ENCODE measurements at regions not wholly inside any gene's neighbourhood (a gene's known extent, or its start where the extent isn't known, plus 50 kb on each side); places are given as distances from the start of the nearest gene placed in this dataset.

GRCh38 chr15:39459548-39459947 is 121.3 kb upstream of the THBS1 start:
- H3K4me3 ChIP-seq (ENCODE audit: low read depth, low read length) = no peak overlapping the region

DNA sequence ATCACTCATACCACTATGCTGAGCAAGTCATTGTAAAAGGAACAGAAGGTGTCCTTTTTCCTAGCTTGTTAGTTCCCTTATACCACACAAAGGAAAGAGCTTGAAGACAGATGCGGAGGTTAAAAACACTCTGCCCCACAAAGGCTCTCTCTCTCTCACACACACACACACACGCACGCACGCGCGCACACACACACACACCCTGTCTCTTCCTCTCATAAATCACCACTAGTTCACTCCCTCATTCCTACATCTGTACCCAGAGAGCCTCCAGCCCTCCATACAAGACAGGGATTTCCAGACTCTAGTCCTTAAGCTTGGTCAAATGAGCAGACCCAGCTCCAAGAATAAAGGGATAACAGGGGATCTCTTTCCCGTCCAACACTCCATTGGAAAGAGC is 120.1 kb upstream of the THBS1 start:
- TF ChIP-seq, protein P1, sequence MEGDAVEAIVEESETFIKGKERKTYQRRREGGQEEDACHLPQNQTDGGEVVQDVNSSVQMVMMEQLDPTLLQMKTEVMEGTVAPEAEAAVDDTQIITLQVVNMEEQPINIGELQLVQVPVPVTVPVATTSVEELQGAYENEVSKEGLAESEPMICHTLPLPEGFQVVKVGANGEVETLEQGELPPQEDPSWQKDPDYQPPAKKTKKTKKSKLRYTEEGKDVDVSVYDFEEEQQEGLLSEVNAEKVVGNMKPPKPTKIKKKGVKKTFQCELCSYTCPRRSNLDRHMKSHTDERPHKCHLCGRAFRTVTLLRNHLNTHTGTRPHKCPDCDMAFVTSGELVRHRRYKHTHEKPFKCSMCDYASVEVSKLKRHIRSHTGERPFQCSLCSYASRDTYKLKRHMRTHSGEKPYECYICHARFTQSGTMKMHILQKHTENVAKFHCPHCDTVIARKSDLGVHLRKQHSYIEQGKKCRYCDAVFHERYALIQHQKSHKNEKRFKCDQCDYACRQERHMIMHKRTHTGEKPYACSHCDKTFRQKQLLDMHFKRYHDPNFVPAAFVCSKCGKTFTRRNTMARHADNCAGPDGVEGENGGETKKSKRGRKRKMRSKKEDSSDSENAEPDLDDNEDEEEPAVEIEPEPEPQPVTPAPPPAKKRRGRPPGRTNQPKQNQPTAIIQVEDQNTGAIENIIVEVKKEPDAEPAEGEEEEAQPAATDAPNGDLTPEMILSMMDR (IDR thresholded peaks at IDR 0.05; ENCODE audit: borderline replicate concordance, insufficient read depth, low read depth, low read length) = no peak

More at GRCh38 chr15:39459548-39459947, 121.3 kb upstream of the THBS1 start:
- TF ChIP-seq, protein P1 (IDR thresholded peaks at IDR 0.05; ENCODE audit: borderline replicate concordance, insufficient read depth, low read depth, low read length) = no peak

GRCh38 chr15:39461536-39462130 is 119.2 kb upstream of the THBS1 start:
- no peak overlapping the region for H3K4me3 ChIP-seq (ENCODE audit: low read depth, low read length)
- TF ChIP-seq, protein P1 (IDR thresholded peaks at IDR 0.05; ENCODE audit: borderline replicate concordance, insufficient read depth, low read depth, low read length) = no peak

More for the DNA sequence above, 120.1 kb upstream of the THBS1 start:
- H3K4me3 ChIP-seq (ENCODE audit: low read depth, low read length) = no peak overlapping the region

DNA sequence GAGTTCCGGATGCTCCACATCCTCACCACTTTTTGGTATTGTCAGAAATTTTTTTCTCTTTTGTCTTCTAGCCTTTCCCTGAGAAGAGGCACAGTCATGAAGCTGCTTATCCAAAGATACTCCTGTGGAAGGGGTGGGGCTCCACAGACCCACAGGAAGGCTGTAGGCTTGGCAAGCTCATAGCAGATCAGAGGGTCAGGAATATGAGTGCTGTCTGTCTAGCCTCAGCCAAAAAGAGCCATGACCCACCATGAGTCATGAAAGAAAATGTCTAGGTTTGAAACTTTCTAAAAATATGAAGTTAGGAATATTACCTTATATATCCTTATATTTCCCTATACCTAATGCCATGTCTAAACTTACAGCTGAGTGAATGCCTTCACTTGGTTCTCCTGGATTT is 118.2 kb upstream of the THBS1 start:
- TF ChIP-seq, protein P1 (IDR thresholded peaks at IDR 0.05; ENCODE audit: borderline replicate concordance, insufficient read depth, low read depth, low read length) = no peak
- no peak overlapping the region for H3K4me3 ChIP-seq (ENCODE audit: low read depth, low read length)

DNA sequence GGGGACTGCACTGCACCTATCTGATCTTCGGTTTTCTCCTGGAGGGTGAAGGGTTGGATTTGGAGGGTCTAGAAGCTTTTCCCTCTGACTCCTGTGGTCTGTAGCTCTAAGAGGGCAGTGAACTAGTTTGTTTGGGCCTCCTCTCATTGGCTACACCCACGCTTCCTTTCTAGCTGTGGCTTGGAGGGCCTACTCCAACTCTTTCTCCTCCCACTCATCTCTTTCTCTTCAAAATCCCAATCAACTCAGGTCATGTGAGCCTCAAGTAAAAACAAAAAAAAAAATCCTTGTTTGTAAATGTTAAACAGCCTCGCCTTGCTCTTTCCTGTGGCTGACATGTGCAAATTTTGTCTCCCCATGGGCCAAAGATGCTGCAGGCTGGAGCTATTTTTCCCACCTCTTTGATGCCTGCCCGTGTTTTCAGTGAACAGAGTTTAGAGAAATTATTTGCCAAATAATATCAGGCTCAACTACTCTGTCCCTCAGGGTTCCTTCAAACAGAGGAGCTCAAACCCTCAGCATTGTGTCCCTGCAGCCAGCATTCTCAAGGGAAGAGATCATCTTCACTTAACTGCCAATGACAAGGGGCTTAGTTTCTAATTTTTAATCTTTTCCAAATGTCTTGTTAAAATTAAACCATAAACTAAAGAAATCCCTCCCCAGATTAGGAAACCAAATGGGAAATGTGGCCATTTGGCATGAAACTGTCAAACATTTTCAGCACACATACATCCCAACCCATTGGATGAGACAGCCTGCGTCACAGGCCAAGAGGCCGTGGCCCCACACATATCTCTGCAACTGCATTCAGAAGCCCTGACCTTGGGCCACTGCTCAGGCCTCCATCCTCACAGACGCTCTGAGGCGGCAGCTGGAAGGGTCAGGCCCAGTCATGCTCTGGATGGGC is 114.8 kb upstream of the THBS1 start:
- no peak overlapping the region for H3K4me3 ChIP-seq (ENCODE audit: low read depth, low read length)
- TF ChIP-seq, protein P1 (IDR thresholded peaks at IDR 0.05; ENCODE audit: borderline replicate concordance, insufficient read depth, low read depth, low read length) = no peak

- no peak overlapping the region for H3K4me3 ChIP-seq (ENCODE audit: low read depth, low read length)
- TF ChIP-seq, protein P1 (IDR thresholded peaks at IDR 0.05; ENCODE audit: borderline replicate concordance, insufficient read depth, low read depth, low read length) = no peak
Observed at GRCh38 chr15:39466750-39467105, 114.2 kb upstream of the THBS1 start.

DNA sequence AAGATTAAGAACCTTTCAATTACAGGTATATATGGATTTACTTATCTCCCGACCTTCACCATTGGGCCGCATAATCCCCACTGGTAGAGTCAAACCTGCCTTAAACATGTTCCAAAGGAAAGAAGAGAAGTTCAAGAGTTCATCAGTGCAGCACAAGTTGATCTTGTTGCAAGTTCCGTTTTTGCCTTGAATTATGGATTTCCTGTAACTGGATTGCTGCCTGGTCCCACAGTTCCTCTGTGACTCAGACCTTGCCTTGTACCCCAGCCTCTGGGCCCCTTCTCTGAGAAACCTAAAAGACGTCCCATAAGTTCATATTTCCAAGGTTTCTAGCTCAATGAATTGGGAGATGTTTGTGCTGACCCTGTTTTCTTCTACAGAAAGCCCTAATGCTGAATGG is 112.5 kb upstream of the THBS1 start:
- TF ChIP-seq, protein P1 (IDR thresholded peaks at IDR 0.05; ENCODE audit: borderline replicate concordance, insufficient read depth, low read depth, low read length) = no peak
- H3K4me3 ChIP-seq (ENCODE audit: low read depth, low read length) = no peak overlapping the region

All from GM12875 (cell line).